ENCODE measurements at regions not wholly inside any gene's neighbourhood (a gene's known extent, or its start where the extent isn't known, plus 50 kb on each side); places are given as distances from the start of the nearest gene placed in this dataset.

DNA sequence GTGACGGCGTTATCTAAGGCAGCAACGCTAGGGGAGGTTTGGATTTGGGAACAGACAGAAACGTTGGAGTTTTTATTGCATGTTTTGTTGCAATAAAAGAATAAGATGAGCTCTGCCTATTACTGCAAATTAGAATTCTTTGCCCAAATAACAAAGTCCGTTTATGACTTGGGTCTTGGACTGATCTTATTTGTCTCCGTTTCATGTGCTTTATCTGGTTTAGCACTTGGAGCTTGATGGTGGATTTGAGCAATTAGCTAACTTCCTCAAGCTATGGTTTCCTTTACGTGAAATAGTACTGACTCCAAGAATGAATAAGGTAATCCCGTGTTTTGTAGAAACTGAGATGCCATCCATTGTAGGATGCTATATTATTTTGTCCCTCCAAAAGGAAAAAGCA is 233.0 kb upstream of the IRX5 start:
- Mint-ChIP-seq H3K27ac (no peak overlapping the region), H3K9me3 (peaks cover 4% of the 10 kb centered on the region; the same call in 1 of the 3 replicates), H3K27me3 (ENCODE audit: insufficient read depth, low read depth, poor library complexity) (no peaks in the 10 kb centered on the region), H3K36me3 (ENCODE audit: low read depth) (no peaks in the 10 kb centered on the region), H3K4me1 (no peaks in the 10 kb centered on the region; the same call in 2 of the 3 replicates), H3K4me3 (no peak overlapping the region)
- TF ChIP-seq, protein P1, sequence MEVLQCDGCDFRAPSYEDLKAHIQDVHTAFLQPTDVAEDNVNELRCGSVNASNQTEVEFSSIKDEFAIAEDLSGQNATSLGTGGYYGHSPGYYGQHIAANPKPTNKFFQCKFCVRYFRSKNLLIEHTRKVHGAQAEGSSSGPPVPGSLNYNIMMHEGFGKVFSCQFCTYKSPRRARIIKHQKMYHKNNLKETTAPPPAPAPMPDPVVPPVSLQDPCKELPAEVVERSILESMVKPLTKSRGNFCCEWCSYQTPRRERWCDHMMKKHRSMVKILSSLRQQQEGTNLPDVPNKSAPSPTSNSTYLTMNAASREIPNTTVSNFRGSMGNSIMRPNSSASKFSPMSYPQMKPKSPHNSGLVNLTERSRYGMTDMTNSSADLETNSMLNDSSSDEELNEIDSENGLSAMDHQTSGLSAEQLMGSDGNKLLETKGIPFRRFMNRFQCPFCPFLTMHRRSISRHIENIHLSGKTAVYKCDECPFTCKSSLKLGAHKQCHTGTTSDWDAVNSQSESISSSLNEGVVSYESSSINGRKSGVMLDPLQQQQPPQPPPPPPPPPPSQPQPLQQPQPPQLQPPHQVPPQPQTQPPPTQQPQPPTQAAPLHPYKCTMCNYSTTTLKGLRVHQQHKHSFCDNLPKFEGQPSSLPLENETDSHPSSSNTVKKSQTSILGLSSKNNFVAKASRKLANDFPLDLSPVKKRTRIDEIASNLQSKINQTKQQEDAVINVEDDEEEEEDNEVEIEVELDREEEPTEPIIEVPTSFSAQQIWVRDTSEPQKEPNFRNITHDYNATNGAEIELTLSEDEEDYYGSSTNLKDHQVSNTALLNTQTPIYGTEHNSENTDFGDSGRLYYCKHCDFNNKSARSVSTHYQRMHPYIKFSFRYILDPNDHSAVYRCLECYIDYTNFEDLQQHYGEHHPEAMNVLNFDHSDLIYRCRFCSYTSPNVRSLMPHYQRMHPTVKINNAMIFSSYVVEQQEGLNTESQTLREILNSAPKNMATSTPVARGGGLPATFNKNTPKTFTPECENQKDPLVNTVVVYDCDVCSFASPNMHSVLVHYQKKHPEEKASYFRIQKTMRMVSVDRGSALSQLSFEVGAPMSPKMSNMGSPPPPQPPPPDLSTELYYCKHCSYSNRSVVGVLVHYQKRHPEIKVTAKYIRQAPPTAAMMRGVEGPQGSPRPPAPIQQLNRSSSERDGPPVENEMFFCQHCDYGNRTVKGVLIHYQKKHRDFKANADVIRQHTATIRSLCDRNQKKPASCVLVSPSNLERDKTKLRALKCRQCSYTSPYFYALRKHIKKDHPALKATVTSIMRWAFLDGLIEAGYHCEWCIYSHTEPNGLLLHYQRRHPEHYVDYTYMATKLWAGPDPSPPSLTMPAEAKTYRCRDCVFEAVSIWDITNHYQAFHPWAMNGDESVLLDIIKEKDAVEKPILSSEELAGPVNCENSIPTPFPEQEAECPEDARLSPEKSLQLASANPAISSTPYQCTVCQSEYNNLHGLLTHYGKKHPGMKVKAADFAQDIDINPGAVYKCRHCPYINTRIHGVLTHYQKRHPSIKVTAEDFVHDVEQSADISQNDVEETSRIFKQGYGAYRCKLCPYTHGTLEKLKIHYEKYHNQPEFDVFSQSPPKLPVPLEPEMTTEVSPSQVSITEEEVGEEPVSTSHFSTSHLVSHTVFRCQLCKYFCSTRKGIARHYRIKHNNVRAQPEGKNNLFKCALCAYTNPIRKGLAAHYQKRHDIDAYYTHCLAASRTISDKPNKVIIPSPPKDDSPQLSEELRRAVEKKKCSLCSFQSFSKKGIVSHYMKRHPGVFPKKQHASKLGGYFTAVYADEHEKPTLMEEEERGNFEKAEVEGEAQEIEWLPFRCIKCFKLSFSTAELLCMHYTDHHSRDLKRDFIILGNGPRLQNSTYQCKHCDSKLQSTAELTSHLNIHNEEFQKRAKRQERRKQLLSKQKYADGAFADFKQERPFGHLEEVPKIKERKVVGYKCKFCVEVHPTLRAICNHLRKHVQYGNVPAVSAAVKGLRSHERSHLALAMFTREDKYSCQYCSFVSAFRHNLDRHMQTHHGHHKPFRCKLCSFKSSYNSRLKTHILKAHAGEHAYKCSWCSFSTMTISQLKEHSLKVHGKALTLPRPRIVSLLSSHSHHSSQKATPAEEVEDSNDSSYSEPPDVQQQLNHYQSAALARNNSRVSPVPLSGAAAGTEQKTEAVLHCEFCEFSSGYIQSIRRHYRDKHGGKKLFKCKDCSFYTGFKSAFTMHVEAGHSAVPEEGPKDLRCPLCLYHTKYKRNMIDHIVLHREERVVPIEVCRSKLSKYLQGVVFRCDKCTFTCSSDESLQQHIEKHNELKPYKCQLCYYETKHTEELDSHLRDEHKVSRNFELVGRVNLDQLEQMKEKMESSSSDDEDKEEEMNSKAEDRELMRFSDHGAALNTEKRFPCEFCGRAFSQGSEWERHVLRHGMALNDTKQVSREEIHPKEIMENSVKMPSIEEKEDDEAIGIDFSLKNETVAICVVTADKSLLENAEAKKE (CRISPR knock-in tag; IDR thresholded peaks at IDR 0.05): no peak
- TF ChIP-seq STAT1 (IDR thresholded peaks at IDR 0.05; ENCODE audit: unreplicated experiment): no peak
- TF ChIP-seq, protein P2, sequence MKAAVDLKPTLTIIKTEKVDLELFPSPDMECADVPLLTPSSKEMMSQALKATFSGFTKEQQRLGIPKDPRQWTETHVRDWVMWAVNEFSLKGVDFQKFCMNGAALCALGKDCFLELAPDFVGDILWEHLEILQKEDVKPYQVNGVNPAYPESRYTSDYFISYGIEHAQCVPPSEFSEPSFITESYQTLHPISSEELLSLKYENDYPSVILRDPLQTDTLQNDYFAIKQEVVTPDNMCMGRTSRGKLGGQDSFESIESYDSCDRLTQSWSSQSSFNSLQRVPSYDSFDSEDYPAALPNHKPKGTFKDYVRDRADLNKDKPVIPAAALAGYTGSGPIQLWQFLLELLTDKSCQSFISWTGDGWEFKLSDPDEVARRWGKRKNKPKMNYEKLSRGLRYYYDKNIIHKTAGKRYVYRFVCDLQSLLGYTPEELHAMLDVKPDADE (IDR thresholded peaks at IDR 0.05): no peak
- TF ChIP-seq CTCF (conservative IDR thresholded peaks at IDR 0.05; ENCODE audit: low read depth in 2 of 2): no peak
- TF ChIP-seq JUNB (IDR thresholded peaks at IDR 0.05; ENCODE audit: unreplicated experiment): no peak
- no peak overlapping the region for H2AFZ ChIP-seq
- DNase-seq (ENCODE audit: low spot score): no peak
- no peak overlapping the region for H3K4me2 ChIP-seq
- H3K36me3 ChIP-seq (ENCODE audit: insufficient read depth): no peaks in the 10 kb centered on the region
- H3K9me2 ChIP-seq (ENCODE audit: insufficient read depth): no peaks in the 10 kb centered on the region
- no peaks in the 10 kb centered on the region for H3K27me3 ChIP-seq (ENCODE audit: insufficient read depth)
- ATAC-seq: no peak
- no peaks in the 10 kb centered on the region for H3F3A ChIP-seq (replicated peaks; ENCODE audit: low read depth)
- H3K4me3 ChIP-seq: no peak overlapping the region
- H4K20me1 ChIP-seq (replicated peaks; ENCODE audit: insufficient read depth): no peaks in the 10 kb centered on the region
- no peaks in the 10 kb centered on the region for H3K4me1 ChIP-seq (ENCODE audit: insufficient read depth)
- H3K79me2 ChIP-seq (replicated peaks; ENCODE audit: insufficient read depth): no peaks in the 10 kb centered on the region
- no peak overlapping the region for H3K27ac ChIP-seq (ENCODE audit: low read depth)
